HG03469 (cell line): ENCODE measurements at regions not wholly inside any gene's neighbourhood (a gene's known extent, or its start where the extent isn't known, plus 50 kb on each side); places are given as distances from the start of the nearest gene placed in this dataset.

ENCODE experiments used
- ATAC-seq: cut with Tn5 transposase; IDR thresholded peaks from one replicate; pipeline ENCODE4 v1.9.1; 2021; ENCODE audit warnings: mild to moderate bottlenecking, moderate library complexity, moderate number of reproducible peaks; ENCODE audit not compliant: unreplicated experiment

DNA sequence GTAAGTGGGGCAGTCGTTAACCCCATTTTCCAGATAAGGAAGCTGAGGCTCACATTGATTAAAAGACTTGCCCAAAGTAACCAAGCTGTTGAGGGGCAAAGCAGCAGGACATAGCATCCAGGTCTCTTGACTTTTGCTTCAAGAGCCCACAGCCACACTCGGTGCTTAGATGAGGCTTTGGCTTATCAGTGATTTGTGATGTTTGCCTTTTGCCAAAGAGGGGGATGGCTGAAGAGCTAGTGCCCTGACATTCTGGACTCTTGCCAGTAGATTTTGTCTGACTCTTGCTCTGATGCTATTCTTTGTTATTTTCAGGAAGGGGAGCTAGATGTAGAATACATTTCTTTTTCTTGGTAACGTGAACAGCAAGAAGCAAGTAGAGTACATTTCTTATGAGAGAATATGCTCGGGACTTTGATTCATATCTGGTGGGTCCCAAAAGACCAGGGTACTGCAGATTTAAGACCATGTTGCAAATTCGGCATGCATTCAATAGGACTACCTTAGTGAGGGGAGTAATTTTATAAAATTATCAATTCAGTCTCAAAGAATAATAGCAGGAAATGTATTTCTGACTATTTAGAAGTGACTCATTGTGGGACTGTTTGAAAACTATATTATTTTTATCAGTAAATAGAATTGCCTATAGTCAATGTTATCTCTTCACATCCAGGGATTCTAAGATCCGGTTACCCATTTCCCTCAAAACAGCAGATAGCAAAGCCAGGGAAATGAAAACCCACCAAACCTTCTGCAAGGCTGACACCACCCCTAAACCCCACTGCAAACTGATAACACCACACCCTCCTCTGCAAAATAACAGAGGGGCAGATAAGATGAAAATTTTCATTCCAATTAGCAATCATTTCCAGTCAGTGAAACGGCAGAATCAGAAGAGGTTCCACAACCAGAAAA lies 180.0 kb upstream of the BMPER start:
- ATAC-seq: no peak

DNA sequence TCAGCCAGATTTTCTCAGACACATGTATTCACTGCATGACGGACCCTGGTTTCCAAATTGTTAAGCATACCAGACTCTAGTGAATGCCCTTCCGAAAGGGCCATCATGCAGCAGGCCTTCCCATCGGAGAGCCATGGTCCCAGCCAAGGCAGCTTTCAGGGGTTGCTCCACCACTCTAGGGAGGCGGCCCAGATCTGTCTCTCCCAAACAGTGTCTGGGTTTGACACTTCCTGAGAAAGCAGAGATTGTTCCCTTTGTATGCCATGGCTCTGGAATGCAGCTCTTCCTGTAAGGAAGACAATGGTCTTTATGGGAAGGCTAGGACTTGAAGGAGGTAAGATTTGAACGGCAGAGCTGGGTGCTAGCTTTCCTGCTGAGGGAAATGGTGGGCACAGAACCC lies 178.8 kb upstream of the BMPER start:
- ATAC-seq: no peak

DNA sequence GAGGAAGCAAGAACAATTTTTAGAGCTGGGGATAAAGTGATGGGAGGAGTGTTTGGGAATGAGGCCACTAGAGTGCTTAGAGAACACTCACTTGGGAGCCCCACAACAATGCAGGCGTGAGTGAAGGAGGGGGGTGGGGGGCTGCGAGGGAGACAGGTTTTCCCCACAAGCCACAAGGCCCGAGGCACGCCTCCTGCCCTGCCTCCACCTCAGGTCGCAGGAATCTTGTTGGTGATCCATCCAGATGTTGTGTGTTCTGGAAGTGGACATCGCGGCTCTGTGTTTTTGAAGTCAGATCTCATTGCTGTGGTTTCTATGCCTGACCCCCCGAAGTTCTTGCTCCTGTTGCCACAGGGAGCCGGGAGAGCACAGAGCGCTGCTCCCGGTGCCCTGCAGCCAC lies 178.0 kb upstream of the BMPER start:
- no peak for ATAC-seq

DNA sequence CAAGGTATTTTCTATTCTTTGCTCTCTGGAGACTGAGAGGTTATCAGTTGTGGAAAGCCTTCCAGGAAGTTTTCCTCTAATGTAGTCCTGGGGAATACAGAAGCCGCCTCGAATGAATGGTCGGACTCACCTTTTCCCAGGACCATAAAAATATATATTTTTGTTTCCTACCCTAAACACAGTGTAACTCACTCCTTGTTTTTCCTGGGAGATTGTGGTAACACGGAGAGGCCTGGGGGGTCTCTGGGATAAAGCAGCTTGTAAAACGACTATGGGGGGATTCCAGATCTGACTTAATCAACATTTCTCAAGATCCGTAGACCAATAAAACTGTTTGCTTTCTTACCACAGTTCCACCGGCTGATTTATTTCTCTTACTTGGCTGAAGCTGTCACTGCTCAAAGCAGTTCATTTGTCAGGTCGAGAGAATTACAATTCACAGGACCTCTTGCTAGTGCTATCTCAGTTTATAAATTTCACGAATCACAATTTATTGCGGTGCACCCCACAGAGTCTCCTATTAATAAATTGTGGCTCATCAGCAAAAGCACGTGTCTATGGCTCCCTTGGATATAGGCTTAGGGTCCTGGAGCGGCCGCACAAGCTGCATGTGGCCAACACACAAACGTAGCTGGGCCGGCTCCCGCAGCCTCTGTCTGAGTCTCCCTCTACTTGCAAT lies 176.3 kb upstream of the BMPER start:
- ATAC-seq: no peak

DNA sequence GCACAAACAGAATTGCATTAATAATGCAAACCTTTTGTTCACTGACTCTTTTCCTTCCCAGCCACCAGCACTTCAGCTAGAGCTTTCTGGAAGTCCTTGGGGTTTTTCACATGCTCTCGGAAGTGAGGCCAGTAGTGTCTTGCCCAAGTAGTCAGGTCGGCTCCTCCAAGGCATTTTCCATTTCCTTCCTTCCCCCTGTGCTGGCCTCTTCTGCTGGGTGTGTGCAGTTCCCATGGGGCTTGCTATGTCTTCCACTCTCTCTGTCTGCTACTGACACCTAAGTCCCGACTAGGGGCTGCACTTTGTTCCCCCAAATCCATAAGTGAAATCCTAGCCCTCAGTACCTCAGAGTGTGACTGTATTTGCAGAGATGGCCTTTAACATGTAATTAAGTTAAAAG lies 175.6 kb upstream of the BMPER start:
- ATAC-seq: no peak

DNA sequence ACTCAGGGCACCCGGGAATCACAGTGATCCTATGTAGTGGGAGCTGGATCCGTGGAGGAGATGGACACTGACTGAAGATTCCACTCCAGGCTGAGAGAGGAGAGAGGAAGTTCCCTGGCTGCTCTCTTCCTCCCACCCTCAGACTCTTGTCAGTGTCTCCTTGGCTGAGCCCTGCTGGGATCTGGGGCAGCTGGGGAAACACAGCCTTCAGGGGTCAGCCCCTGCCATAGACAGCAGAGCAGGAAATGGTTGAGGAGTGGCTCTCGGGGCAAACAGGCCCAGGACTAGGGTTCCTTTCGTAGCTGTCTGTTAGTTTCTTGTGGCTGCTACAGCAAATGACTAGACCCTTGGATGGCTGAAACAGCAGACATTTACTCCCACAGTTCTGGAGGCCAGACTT lies 174.4 kb upstream of the BMPER start:
- no peak for ATAC-seq

DNA sequence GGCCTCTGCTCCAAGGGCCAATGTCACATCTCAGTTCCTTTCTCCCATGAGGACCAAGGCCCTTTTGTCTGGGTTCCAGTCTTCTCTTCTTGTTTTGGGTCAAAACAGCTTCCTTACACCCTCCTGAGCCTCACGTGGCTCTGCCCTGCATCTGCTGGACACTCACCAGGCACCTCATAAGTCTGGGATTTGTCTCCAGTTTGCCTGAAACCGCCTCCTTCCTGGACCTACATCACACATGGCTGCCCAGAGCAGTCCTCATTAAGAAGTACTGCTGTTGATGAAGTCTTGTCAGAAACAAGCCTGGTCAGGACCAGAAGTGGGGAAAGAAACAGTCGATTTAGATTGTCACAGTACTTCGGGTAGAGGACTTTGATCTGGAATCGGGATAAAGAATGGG lies 173.4 kb upstream of the BMPER start:
- ATAC-seq: no peak

DNA sequence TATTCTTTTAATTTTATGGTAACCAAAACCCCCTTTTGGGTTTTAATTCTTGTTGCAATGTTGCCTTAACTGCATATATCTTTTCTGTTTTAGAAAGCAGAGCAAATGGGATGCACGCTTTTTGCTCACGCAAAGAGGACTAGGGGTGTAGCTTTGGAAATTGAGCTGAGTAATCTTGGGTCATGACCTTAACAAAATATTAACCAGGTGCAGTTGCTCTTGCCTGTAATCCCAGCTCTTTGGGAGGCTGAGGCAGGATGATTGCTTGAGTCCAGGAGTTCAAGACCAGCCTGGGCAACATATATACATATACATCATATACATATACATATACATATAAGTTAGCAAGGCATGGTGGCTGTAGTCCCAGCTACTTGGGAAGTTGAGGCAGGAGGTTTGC lies 172.9 kb upstream of the BMPER start:
- ATAC-seq: no peak

DNA sequence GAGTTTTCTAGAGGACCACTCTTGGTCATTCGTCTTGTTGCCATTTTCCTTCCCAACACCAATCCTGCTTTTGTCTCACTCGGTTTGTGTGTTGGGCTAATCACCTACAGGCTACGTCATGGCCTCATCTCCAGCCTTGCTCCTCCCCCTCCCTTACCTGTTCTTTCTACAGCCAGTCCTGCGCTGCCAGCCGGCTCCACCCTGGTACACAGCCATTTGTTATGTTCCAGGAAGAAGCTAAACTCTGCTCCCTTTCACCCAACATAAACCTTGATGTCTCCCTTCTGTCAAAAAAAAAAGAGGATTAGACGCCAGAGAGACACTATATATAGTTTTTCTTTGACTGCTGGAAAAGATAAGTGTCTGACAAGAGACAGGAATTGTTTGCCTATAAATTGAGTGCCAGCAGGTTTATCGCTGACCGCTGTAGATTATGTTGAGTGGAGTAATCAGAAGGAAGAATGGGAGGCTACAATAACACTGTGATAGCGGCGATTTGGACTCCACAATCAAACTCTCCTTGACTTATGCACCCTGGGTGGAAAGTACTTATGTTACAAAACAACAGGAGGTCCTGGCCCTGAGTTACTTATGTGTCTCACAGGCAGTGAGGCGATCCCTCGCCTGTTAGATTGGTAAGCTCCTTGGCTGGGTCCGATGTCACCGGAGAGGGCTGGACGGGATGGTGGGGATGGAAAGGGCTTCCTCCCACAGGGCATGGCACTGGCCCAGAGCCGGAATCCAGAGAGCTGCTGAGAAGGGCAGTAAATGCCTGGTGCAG lies 171.3 kb upstream of the BMPER start:
- ATAC-seq: no peak

DNA sequence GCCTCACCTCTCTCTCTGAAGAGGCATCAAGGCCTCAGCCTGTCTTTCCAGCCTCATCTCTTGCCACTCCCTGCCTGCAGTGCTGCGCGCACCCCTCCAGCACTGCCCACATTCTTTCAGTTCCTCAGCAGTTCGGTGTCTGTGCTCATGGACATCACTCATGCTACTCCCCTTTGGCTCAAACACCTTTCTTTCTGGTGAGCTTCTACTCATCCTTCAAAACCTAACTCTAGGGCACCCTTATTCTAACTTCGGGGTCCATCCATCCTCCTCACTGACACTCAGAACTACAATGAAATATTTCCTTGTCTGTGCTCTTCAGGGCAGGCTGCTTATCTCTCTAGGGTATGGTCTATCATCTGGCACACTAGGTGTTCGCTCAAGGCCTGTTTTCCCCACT lies 169.9 kb upstream of the BMPER start:
- no peak for ATAC-seq

DNA sequence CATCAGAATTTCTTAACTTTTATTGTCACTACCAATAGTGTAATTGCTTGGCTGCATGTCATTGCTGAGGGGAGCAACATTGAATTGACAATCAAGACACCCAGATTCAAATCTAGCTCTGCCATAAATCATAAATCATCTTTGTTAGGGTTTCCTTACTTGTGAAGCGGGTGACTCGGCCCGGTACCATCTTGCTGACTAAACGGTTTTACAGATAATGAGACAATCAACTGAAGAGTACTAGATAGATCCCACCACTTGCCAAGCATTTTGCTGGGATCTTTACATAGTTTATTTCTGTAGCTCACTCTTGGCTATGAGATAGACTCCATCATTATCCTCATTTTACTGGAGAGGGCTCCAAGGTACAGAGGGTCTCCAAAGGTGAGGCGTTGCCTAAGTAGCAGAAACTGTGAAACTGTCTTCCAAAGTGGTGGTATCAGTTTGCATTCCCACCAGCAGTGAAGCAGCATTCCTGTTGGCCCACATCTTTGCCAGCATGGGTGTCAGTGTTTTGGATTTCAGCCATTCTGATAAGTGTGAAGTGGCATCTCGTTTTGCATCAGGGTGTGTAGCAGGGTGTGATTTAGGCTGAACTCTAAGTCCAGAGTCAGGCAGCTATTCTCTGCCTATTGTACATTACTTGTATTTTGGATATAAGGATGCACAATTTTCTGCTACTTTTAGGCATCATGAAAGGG lies 168.7 kb upstream of the BMPER start:
- ATAC-seq: no peak

DNA sequence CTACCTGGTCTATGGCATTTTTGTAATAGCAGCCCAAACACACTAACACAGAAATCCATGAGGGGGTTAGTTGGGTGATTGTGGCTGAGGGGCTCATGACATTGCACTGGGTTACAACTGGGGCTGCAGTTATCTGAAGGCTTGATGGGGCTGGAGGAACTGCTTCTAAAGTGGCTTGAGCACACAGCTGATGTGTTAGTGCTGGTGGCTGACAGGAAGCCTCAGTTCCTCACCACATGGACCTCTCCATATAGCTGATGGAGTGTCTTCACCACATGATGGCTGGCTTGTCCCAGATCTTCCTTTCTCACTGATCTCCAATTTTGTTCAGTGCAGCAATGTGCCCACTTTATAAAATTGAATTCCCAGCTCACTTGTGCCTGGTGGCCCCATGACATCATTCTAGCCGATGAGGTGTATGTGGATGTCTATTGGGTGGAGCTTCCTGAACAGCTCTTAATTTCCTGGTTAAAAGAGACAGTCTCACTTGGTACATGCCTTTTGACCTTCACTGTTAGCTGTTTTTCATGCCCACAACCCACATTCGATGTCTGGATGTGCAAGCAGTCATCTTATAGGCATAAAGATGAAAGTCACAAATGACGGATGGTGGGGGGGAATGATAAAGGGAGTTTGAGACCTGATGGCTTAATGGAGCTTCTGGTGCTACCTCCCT lies 166.9 kb upstream of the BMPER start:
- ATAC-seq: no peak

DNA sequence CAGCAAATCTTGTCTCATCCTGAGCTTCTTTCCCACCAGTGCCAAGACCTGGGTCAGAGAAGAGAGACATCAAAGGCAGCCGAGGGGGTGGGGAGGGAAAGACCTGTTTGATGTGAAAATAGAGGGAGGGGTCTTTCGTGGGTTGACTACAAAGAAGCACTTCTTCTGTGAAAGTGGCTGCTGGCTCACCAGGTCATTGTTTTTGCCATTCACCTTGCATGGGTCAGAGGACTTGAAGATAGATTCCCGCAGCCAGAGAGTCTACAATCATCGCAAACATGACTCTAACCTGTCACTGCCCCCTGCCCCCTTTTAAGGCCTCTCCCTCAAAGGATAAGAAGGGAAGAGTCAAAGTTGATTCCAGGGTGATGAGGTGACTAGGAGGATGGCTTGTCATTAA lies 166.1 kb upstream of the BMPER start:
- no peak for ATAC-seq

DNA sequence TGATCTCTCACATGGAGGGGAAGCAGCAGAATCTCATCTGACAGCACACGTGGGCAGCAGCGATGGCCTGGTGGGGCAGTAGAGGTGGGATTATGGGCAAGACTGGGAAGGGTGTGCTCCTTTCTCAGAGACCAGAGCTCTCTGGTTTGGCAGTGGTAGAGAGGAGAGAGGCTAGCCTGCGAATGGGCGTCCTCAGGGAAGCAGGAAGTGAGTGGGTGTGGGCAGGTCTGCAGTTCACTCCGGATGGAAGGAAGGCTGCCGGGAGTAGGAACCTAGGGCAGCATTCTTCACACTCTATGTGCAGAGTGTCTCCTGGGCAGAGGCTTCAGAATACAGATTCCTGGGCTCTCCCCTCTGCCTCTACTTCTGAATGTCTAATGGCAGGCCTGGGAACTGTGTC lies 162.8 kb upstream of the BMPER start:
- ATAC-seq: no peak

DNA sequence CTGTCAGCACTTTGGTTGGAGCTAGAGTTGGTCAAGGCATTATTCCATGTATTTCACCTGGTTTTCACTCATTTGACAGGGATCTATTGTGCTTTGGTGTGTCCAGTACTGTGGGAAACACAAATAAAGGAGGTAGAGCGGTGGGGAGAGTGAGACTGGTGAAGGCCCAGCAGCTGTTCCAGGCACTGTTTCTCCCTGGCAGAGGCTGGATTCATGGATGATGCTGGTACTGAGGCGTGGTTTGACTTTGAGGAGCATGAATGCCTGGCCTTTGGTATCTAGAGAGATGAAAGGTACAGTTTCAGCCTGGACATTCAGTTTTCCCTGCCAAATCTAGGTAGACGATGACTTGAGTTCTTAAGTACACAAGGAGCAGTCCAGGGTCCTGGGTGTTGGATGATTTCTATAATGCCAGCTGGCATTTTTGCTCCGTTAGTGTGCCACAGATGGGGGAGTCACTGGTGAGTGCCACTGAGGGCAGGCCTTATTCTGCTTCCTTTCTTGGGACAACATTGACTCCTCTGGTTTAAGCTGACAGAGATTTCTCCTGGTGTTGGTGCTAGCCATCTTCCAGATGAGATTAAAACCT lies 162.2 kb upstream of the BMPER start:
- ATAC-seq: no peak

DNA sequence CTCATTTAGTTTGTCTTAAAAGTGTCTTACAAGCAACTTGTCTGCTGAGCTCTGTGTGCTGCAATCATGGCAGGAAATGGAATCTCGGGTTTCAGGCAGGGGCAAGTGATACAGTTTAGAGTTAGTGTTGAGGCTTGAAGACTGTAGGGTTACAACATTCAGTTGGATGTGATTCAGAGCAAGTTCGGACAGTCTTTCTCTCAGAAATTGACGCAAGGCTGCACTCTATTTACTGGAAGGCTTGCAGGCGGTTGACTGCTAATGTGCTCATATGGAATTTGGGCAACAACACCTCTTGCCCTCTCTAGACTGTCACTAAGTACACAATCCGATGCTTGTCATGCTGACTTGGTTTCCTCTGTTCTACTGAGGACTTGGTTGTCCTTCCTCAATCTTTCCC lies 161.7 kb upstream of the BMPER start:
- ATAC-seq: no peak

DNA sequence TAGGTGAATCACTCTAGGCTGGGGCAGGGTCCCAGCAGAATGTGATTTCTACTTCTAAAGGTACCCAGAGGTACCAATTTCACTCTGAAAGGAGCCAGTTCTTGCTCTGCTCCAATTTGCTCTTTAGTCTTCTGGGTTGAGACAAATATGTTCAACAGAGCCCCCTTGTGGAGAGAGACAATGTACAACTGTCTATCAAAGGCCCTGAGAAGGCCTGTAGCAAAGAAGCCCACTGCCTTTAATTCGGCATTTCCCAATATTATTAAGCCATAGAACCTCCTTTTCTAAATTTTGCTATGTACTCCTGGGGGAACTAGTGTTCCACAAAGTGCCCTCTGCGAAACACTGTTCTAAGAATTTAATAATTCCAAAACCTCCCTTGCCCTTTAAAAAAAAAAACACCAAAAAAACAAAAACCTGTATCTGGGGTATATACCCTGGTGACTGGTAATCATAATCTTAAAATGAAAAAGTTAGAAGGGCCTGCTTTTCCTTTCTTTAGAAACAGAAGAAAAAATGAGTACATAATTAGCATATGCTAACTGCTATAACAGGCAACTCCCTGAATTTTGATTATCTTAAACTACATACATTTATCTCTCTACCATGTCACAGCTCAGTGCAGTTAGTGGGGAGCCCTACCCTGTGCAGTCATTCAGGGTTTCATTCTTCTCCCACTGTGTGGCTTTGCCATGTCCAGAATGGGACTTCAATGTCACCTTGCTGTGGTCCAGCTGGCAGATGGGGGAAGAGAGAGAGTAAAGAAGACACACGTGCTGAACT lies 160.9 kb upstream of the BMPER start:
- ATAC-seq: no peak

DNA sequence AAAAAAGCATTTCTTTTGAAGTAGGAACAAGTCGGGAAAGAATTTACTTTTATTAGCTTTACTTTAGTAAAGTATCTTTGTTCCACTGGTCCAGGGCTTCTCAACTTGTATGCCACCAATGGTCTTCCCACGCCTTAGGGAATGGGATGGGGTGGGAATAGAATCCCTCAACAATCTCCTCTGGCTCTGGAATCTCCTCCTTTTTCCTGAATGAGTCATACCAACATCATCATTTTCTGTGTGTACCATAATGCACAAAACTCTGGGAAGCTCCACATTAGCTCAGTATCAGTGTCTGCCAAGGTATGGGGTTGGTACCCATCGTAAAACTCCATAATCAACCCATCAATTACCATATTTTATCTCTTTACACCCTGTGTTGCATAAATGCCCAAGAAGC lies 159.4 kb upstream of the BMPER start:
- ATAC-seq: no peak

DNA sequence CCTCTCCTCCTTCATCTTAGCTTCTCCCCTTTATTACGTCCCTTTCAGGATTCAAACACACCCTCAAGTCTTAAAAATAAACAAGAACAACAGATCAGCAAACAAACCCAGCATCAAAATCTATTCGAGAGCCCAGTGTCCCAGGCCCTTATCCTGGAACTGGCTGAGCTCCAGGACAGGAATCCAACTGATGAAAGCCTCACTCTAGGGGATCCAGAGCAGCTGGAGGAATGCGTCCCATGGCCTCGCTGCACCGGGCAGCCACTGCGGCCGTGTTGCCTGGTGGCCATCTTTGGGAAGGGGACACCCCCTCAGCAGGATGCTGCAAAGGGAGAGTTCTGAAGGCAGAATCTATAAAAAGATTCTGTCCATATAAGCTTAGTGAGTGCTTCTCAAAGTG lies 156.5 kb upstream of the BMPER start:
- ATAC-seq: no peak
